HAP-1 (cell line): ENCODE measurements at regions not wholly inside any gene's neighbourhood (a gene's known extent, or its start where the extent isn't known, plus 50 kb on each side); places are given as distances from the start of the nearest gene placed in this dataset.

Experiments used
- DNase-seq, 2 experiments: peaks; one replicate each; pipeline ENCODE4 v3.0.0-alpha.2; 2016 to 2020; ENCODE audit warnings: low spot score in 2 of 2
- H3K27me3 ChIP-seq: fragments of 250-450 bp; sonication (Bioruptor Pico); 2 replicates; pipeline ENCODE4 v1.5.1; 2020; ENCODE audit warnings: low read depth, mild to moderate bottlenecking, moderate library complexity
- H3K36me3 ChIP-seq: fragments of 250-450 bp; sonication (Bioruptor Pico); replicated peaks from 2 replicates; pipeline ENCODE4 v1.5.1; 2020; ENCODE audit warnings: mild to moderate bottlenecking
- H3K4me1 ChIP-seq: fragments of 250-450 bp; sonication (Bioruptor Pico); 2 replicates; pipeline ENCODE4 v1.5.1; 2020; ENCODE audit warnings: mild to moderate bottlenecking
- H3K4me3 ChIP-seq: fragments of 250-450 bp; sonication (Bioruptor Pico); 2 replicates; pipeline ENCODE4 v1.5.1; 2020; ENCODE audit warnings: mild to moderate bottlenecking, moderate library complexity
- H3K9me3 ChIP-seq: fragments of 250-450 bp; sonication (Bioruptor Pico); 2 replicates; pipeline ENCODE4 v1.5.1; 2020; ENCODE audit warnings: mild to moderate bottlenecking, moderate library complexity
- in situ Hi-C: fragments of 300-500 bp; cut with MboI; formaldehyde crosslinking; loops from 3 replicates; pipeline ENCODE4 v1.14.3; 2020; ENCODE audit warnings: low sequenced_read_pairs, inconsistent platforms, mixed read lengths

DNA sequence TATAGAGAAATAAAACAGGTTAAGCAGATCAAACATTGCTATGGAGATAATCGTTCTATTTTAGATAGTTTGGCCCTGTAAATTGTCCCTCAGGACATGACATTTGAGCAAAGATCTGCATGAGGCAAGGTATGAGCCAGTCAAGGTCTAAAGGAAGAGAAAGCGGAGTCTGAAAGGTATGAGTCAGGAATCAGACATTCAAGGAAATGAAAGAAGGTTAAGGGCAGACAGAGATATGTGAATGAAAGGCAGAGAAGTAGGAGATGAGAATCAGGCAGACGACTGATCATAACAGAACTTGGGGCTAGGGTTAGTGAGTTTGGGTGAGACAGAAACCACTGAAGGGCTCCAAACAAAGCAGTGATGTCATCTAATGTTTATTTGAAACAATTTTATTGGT, 775.8 kb downstream of the MAFB start:
- H3K9me3 ChIP-seq: no peaks in the 10 kb centered on the region; the same call in 1 of the 2 replicates
- DNase-seq: no peak
- no peaks in the 10 kb centered on the region for H3K4me1 ChIP-seq
- H3K36me3 ChIP-seq: no peaks in the 10 kb centered on the region
- in situ Hi-C loops: no loop called here
- no peak overlapping the region for H3K4me3 ChIP-seq
- no peaks in the 10 kb centered on the region for H3K27me3 ChIP-seq

GRCh38 chr20:39911497-39911896, 777.5 kb downstream of the MAFB start:
- no peaks in the 10 kb centered on the region for H3K4me1 ChIP-seq
- no peak for DNase-seq
- H3K36me3 ChIP-seq: no peaks in the 10 kb centered on the region
- in situ Hi-C loops: no loop called here
- H3K9me3 ChIP-seq: no peaks in the 10 kb centered on the region; the same call in 1 of the 2 replicates
- H3K27me3 ChIP-seq: no peaks in the 10 kb centered on the region
- no peak overlapping the region for H3K4me3 ChIP-seq

DNA sequence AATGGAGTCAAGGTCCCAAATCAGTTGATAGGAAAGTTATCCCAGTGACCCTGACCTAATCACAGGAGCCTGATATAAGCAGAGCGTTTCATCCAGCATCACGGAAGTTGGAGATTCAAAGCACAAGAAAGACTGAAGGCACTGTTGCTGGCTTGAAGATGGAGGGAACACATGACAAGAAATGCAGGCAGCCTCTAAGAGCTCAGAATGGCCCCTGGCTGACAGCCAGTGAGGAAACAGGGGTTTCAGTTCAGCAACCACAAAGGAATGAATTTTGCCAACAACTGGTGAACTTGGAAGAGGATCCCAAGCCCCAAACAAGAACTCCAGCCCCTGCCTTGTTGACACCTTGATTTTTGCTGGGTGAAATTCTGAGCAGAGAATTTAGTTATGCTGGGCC, 778.5 kb downstream of the MAFB start:
- no peaks in the 10 kb centered on the region for H3K4me1 ChIP-seq
- H3K36me3 ChIP-seq: no peaks in the 10 kb centered on the region
- no peak overlapping the region for H3K4me3 ChIP-seq
- in situ Hi-C loops: no loop called here
- H3K9me3 ChIP-seq: no peaks in the 10 kb centered on the region; the same call in 1 of the 2 replicates
- no peak for DNase-seq
- H3K27me3 ChIP-seq: no peaks in the 10 kb centered on the region

GRCh38 chr20:39909447-39909846, 779.6 kb downstream of the MAFB start:
- Histone ChIP-seq H3K27me3 (no peaks in the 10 kb centered on the region), H3K36me3 (no peaks in the 10 kb centered on the region), H3K4me3 (no peak overlapping the region), H3K9me3 (no peaks in the 10 kb centered on the region; the same call in 1 of the 2 replicates), H3K4me1 (no peaks in the 10 kb centered on the region)
- no peak for DNase-seq
- in situ Hi-C loops: no loop called here

- Histone ChIP-seq H3K27me3 (no peaks in the 10 kb centered on the region), H3K4me3 (no peak overlapping the region), H3K4me1 (no peaks in the 10 kb centered on the region), H3K9me3 (no peaks in the 10 kb centered on the region), H3K36me3 (no peaks in the 10 kb centered on the region)
- DNase-seq: no peak
- in situ Hi-C loops: no loop called here
Measured at GRCh38 chr20:39904476-39905112, 784.4 kb downstream of the MAFB start.

DNA sequence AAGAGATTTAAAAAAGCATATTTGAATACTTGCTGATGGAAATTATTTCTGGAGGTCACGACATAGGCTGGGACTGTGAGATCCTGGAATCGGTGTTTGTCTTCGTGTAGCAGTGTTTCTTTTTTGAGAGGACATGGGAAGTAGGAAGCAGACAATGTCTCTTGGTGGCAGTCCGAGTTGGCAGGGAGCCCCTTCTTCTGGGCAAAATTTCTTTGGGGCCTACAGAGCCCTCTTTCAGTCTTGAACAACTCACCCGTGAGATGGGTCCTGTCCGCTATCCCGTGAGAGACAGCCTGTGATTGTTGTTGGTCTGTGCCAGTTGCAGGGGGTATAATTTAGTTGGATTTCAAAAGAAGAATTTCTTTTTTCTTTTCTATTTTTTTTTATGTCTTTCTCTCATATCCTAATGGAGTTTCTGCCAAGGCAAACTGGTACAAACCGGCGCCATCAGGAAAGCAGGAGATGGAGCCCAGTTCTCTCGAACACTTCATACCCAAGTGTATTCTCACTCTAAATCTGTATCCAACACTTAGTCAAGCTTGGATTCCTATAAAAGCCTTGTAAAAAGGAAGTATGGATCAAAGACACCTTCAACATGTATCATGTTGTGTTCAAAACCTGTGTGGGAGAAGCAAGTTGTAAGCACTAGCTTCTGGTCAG, 785.1 kb downstream of the MAFB start:
- H3K27me3 ChIP-seq: no peaks in the 10 kb centered on the region
- no peaks in the 10 kb centered on the region for H3K4me1 ChIP-seq
- H3K9me3 ChIP-seq: no peaks in the 10 kb centered on the region
- H3K4me3 ChIP-seq: no peak overlapping the region
- H3K36me3 ChIP-seq: no peaks in the 10 kb centered on the region
- DNase-seq: no peak
- in situ Hi-C loops: no loop called here

DNA sequence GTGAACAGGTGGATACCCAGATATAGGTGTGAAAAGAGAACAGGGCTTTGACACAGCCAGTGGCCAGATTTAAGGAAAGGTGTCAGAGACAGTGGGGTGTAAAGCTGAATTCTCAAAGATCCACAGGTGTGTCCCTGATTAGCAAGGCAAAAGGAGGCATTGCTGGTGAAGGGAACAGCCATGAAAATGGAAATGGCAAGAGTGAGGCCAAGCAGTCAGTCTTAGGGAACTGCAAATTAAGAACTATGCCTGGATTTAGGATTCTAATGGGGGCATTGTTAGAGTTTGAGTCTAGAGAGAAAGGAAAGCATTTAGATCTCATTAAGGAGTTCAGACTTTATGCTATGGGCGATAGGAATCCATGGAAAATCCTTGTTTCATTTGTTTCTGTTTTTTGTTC, 789.2 kb downstream of the MAFB start:
- H3K27me3 ChIP-seq: no peaks in the 10 kb centered on the region
- H3K36me3 ChIP-seq: no peaks in the 10 kb centered on the region
- no peak for DNase-seq
- in situ Hi-C loops: no loop called here
- no peaks in the 10 kb centered on the region for H3K4me1 ChIP-seq
- no peaks in the 10 kb centered on the region for H3K9me3 ChIP-seq
- no peak overlapping the region for H3K4me3 ChIP-seq

GRCh38 chr20:39898467-39898852, 790.6 kb downstream of the MAFB start:
- in situ Hi-C loops: no loop called here
- no peaks in the 10 kb centered on the region for H3K36me3 ChIP-seq
- no peaks in the 10 kb centered on the region for H3K9me3 ChIP-seq
- no peaks in the 10 kb centered on the region for H3K27me3 ChIP-seq
- no peak for DNase-seq
- H3K4me3 ChIP-seq: no peak overlapping the region
- no peaks in the 10 kb centered on the region for H3K4me1 ChIP-seq

DNA sequence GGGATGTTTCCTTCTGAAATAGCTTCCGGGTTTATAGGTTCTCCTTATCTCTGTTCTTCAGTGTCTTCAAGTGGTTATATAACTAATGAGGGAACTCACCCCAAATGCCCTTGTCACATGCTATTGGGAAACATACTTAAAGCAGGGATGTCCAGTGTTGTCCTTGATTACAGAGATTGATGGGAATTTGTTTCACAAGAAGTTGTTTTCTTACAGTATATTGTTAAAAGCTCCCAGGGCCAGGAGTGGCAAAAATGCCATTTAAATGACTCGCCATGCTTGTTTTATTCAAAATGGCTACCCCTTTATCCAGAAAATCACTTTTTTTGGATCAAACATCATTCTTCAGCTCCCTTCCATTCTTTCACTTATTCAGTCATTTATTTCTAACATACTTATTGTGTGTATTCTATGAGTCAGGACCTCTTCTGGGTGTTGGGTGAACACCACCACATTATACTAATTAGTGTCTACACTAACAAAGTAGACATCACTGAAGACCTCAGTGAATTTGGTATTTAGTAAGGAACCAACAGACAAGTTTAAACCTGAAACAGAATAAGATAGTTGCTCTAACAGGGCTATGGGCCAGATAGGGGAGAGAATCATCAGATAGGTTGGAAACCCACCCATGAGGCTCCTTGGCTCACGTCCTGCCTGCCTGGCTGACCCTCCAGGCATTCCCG, 791.1 kb downstream of the MAFB start:
- in situ Hi-C loops: no loop called here
- DNase-seq: no peak
- H3K4me3 ChIP-seq: no peak overlapping the region
- no peaks in the 10 kb centered on the region for H3K27me3 ChIP-seq
- no peaks in the 10 kb centered on the region for H3K36me3 ChIP-seq
- H3K4me1 ChIP-seq: no peaks in the 10 kb centered on the region
- H3K9me3 ChIP-seq: no peaks in the 10 kb centered on the region

GRCh38 chr20:39897058-39897457, 792.0 kb downstream of the MAFB start:
- DNase-seq: no peak
- in situ Hi-C loops: no loop called here
- no peaks in the 10 kb centered on the region for H3K9me3 ChIP-seq

DNA sequence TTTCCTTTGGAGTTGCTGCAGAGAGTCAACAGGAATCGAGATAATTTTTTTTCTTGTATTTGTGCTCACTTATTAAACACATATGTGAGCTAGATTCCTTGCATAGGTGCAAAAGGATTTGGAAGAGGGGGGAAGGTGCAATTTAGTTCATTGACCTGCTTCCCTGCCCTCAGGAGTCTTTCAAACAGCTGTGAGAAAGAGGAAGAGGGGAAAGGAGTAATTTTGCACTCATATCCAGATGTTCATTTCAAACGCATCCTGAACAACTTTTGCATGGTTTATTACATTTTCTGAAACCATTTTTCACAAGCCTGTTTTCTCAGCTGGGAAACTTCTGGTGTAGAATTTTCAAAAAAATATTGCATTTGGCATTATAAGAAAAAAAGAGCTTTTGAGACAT, 795.0 kb downstream of the MAFB start:
- Histone ChIP-seq H3K27me3 (no peaks in the 10 kb centered on the region), H3K36me3 (no peaks in the 10 kb centered on the region), H3K4me1 (no peaks in the 10 kb centered on the region), H3K9me3 (no peaks in the 10 kb centered on the region), H3K4me3 (no peak overlapping the region)
- DNase-seq: no peak
- in situ Hi-C loops: no loop called here

More at GRCh38 chr20:39897058-39897457, 792.0 kb downstream of the MAFB start:
- H3K36me3 ChIP-seq: no peaks in the 10 kb centered on the region
- H3K4me3 ChIP-seq: no peak overlapping the region
- H3K27me3 ChIP-seq: no peaks in the 10 kb centered on the region
- no peaks in the 10 kb centered on the region for H3K4me1 ChIP-seq

- H3K9me3 ChIP-seq: no peaks in the 10 kb centered on the region
- H3K27me3 ChIP-seq: no peaks in the 10 kb centered on the region
- H3K36me3 ChIP-seq: no peaks in the 10 kb centered on the region
- H3K4me3 ChIP-seq: no peak overlapping the region
- H3K4me1 ChIP-seq: no peaks in the 10 kb centered on the region
- no peak for DNase-seq
- in situ Hi-C loops: no loop called here
Measured at GRCh38 chr20:39893003-39893685, 795.9 kb downstream of the MAFB start.

- no peak for DNase-seq
- in situ Hi-C loops: no loop called here
- Histone ChIP-seq H3K4me1 (no peaks in the 10 kb centered on the region), H3K9me3 (no peaks in the 10 kb centered on the region), H3K36me3 (no peaks in the 10 kb centered on the region), H3K4me3 (no peak overlapping the region), H3K27me3 (no peaks in the 10 kb centered on the region)
Measured at GRCh38 chr20:39890697-39891096, 798.3 kb downstream of the MAFB start.

DNA sequence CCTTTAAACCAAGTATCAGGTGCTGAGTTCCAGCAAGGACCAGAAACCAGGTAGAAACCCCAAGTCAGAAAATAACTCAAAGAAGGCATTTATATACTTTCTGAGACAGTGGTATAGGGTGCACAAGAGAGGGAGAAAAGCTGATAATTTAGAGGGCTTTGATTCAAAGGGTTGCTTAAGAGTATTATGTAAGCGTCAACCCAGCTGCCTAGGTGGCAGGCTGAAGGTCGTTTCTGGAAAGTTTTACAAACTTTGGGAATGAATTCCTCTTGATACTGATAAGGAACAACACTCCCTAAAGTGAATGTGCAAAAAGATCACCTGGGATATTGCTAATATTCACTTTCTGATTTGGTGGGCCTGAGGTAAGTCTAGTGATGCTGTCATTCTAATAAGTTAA, 800.7 kb downstream of the MAFB start:
- no peak for DNase-seq
- Histone ChIP-seq H3K4me1 (no peaks in the 10 kb centered on the region), H3K27me3 (no peaks in the 10 kb centered on the region), H3K36me3 (no peaks in the 10 kb centered on the region), H3K9me3 (no peaks in the 10 kb centered on the region), H3K4me3 (no peak overlapping the region)
- in situ Hi-C loops: no loop called here
